Stomach (tissue), 8 donors: ENCODE measurements at regions not wholly inside any gene's neighbourhood (a gene's known extent, or its start where the extent isn't known, plus 50 kb on each side); places are given as distances from the start of the nearest gene placed in this dataset.

Source experiments
- DNase-seq, 2 donors: peaks; one replicate each; pipeline versions ENCODE4 v3.0.0 to v3.0.0-alpha.2; 2013 to 2019
- H3K27ac ChIP-seq, 5 donors: fragments of 200-600 bp in 4 of 5; sonication (generic) in 4 of 5; one replicate each; pipeline ENCODE4 v1.5.1; 2013 to 2019; ENCODE audit warnings: mild to moderate bottlenecking in 1 of 5, moderate library complexity in 1 of 5
- H3K27me3 ChIP-seq, 3 donors: fragments of 200-600 bp; sonication (generic); one replicate each; pipeline ENCODE4 v1.5.1; 2017 to 2019; ENCODE audit warnings: mixed run types in 1 of 3
- H3K36me3 ChIP-seq, 4 donors: fragments of 200-600 bp; sonication (generic); 1 replicate in 3 of 4; 2 replicates in 1 of 4; pipeline ENCODE4 v1.5.1; 2016 to 2019
- H3K4me1 ChIP-seq, 4 donors: fragments of 200-600 bp; sonication (generic); one replicate each; pipeline ENCODE4 v1.5.1; 2016 to 2019
- H3K4me3 ChIP-seq, 4 donors: fragments of 200-600 bp; sonication (generic) in 3 of 4; one replicate each; pipeline ENCODE4 v1.5.1; 2016 to 2019; ENCODE audit warnings: mild to moderate bottlenecking in 1 of 4
- H3K9me3 ChIP-seq, 4 donors: fragments of 200-600 bp; sonication (generic); one replicate each; pipeline ENCODE4 v1.5.1; 2016 to 2019
- EP300 ChIP-seq: sonication (generic); formaldehyde crosslinking; IDR thresholded peaks from one replicate; pipeline ENCODE4 v1.6.1; 2017; ENCODE audit warnings: antibody characterized with exemption
- POLR2A ChIP-seq, 4 donors: fragments of 450-650 bp; IDR thresholded peaks; one replicate each; pipeline ENCODE4 v1.6.1; 2016; ENCODE audit warnings: antibody characterized with exemption in 4 of 4, control low read depth in 2 of 4, mild to moderate bottlenecking in 1 of 4, moderate library complexity in 1 of 4
- POLR2AphosphoS5 ChIP-seq, 3 donors: sonication (generic); formaldehyde crosslinking; IDR thresholded peaks; one replicate each; pipeline ENCODE4 v1.6.1; 2016; ENCODE audit warnings: antibody characterized with exemption in 3 of 3
- WGBS, 5 donors: extraction: QIAGEN DNeasy Blood & Tissue Kit in 3 of 5; methylation state at CpG; one replicate each; pipeline versions ENCODE4 v1.1.5 to v1.1.7; 2013 to 2018; 5-methylcytosine and 5-hydroxymethylcytosine counted together
- intact Hi-C: fragments of 100-400 bp; cut with DNase I; formaldehyde crosslinking; loops from one replicate; pipeline ENCODE4 v1.15.1; 2023; ENCODE audit warnings: low total_unique reads
- TF ChIP-seq, protein P1 (sequence below), 7 experiments: fragments of 450-650 bp in 4 of 7; fragments of 200-600 bp in 3 of 7; sonication (generic) in 3 of 7; IDR thresholded peaks; one replicate each; pipeline ENCODE4 v1.5.1; 2016 to 2019; ENCODE audit warnings: antibody characterized with exemption in 7 of 7, control low read depth in 2 of 7, mild to moderate bottlenecking in 1 of 7
- donor health status: healthy with polysubstance abuse.
- donor health status: Bipolar disorder and iron deficiency.
- donor health status: healthy.

DNA sequence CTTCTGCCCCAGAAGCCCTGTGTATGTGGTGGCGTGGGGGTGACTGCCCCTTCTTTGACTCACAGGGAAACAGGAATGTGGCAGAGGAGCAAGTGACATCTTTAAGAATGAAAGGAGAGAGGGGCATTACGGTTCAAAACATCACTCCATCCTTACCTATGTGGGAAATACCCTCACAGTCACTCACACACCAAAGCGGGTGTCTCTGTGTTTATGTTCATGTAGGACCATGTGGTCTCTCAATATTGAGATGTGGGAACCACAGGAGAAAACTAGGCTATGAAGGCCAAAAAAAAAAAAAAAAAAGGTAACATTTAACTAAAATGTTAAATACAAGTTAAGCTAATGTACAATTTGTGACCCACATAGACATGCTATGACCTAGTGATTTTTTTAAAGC lies 153.6 kb upstream of the GPR12 start:
- no peaks in the 10 kb centered on the region for H3K9me3 ChIP-seq
- WGBS, 5 donors = 80 to 89% (median 85%) methylated on average over 3 of the region's 3 CpGs

DNA sequence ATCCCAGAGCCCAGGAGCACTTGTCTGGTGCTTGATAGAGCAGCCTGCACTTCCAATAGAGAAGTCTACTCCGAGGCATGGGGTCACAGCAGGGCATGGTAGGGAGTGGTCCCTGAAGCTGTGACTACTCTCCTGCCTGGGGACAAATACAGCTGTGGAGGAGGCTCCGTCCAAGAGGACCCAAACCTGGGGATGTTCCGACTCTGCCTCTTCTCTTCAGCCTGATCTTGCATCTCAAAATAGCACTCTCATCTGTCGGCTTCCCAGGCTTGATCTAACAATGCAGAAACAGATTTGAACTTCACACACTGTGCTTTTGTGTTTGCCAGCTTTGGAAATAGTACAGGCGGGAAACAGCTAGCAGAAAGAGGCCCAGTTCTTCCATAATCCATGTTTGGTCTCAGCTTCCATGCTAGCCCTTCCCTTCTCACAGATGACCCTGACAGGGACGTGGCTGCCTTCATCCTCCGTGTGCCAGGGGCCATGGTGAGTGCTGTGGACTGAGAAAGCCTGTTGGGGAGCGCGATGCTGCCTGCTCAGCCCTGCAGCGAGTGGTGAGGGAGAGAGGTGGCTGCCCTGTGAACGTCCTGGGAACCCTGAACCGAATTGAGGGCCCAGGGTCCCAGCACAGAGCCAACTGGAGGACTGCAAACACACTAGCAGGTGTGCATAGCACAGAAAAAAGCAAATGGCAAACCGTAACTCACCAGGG lies 150.3 kb upstream of the GPR12 start:
- TF ChIP-seq POLR2A (IDR thresholded peaks at IDR 0.05) = no peak
- TF ChIP-seq, protein P1, sequence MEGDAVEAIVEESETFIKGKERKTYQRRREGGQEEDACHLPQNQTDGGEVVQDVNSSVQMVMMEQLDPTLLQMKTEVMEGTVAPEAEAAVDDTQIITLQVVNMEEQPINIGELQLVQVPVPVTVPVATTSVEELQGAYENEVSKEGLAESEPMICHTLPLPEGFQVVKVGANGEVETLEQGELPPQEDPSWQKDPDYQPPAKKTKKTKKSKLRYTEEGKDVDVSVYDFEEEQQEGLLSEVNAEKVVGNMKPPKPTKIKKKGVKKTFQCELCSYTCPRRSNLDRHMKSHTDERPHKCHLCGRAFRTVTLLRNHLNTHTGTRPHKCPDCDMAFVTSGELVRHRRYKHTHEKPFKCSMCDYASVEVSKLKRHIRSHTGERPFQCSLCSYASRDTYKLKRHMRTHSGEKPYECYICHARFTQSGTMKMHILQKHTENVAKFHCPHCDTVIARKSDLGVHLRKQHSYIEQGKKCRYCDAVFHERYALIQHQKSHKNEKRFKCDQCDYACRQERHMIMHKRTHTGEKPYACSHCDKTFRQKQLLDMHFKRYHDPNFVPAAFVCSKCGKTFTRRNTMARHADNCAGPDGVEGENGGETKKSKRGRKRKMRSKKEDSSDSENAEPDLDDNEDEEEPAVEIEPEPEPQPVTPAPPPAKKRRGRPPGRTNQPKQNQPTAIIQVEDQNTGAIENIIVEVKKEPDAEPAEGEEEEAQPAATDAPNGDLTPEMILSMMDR (IDR thresholded peaks at IDR 0.05) = no peak
- no peak for TF ChIP-seq POLR2AphosphoS5 (IDR thresholded peaks at IDR 0.05)
- no peak for TF ChIP-seq EP300
- intact Hi-C loops = no loop called here
- DNase-seq = no peak
- no peak overlapping the region for H3K27ac ChIP-seq
- no peaks in the 10 kb centered on the region for H3K36me3 ChIP-seq
- no peaks in the 10 kb centered on the region for H3K4me1 ChIP-seq
- peaks cover 0 to 27% (median 0%) of the 10 kb centered on the region in 3 donors for H3K27me3 ChIP-seq
- no peak overlapping the region for H3K4me3 ChIP-seq
- H3K9me3 ChIP-seq = no peaks in the 10 kb centered on the region
- WGBS, 5 donors = 56 to 71% (median 68%) methylated on average over 13 of the region's 13 CpGs

More for the DNA sequence above, 153.6 kb upstream of the GPR12 start:
- H3K4me1 ChIP-seq = no peaks in the 10 kb centered on the region
- intact Hi-C loops = no loop called here
- no peak overlapping the region for H3K4me3 ChIP-seq
- H3K27ac ChIP-seq = no peak overlapping the region
- no peaks in the 10 kb centered on the region for H3K36me3 ChIP-seq
- H3K27me3 ChIP-seq = peaks cover 0 to 10% (median 0%) of the 10 kb centered on the region in 3 donors
- TF ChIP-seq EP300 (no peak), POLR2A (IDR thresholded peaks at IDR 0.05) (no peak), POLR2AphosphoS5 (IDR thresholded peaks at IDR 0.05) (no peak)
- TF ChIP-seq, protein P1 (IDR thresholded peaks at IDR 0.05) = no peak
- DNase-seq = no peak

DNA sequence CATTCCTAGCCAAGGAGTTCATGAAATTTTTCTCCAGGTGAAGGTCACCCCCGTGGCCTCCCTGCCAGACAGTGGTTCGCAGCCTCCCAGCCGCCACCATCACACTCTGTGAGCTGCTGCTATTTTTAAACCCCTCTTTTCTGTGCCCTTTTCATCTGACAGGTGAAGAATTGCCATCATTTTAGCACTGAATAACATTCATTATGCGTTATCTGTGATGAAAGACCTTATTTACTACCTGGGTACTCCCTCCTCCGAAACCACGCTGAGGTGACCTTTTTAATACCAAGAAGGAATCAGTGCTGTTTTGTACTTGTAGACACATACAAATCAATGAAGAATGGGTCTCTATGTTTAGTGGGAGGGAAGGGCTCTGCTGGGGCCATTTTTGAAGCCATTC lies 148.9 kb upstream of the GPR12 start:
- H3K36me3 ChIP-seq = no peaks in the 10 kb centered on the region
- peaks cover 0 to 31% (median 0%) of the 10 kb centered on the region in 3 donors for H3K27me3 ChIP-seq
- H3K4me1 ChIP-seq = no peaks in the 10 kb centered on the region
- 54 to 68% (median 57%) methylated on average over 6 of the region's 6 CpGs for WGBS, 5 donors
- no peak overlapping the region for H3K27ac ChIP-seq
- H3K9me3 ChIP-seq = no peaks in the 10 kb centered on the region
- DNase-seq = no peak
- intact Hi-C loops = no loop called here
- no peak overlapping the region for H3K4me3 ChIP-seq
- TF ChIP-seq POLR2A (IDR thresholded peaks at IDR 0.05) (no peak), POLR2AphosphoS5 (IDR thresholded peaks at IDR 0.05) (no peak)
- TF ChIP-seq, protein P1 (IDR thresholded peaks at IDR 0.05) = no peak

DNA sequence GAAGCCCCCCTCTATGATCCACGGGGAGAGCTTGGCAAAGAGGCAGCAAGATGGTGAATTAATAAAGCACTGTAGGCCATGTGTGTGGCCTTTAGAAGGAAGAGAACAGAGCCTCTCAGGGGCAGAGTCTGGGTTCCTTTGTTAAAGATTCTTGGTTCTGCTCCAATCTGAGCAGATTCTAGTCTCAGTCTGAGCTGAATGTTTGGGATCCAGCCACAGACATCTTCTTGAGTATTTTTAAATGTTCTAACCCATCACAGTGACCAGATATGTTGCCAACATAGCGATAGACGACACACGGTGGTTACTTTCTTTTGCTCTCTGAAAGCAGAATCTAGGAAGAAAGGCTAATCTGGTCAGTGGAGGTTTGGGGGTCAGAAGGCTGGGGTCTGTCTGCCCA lies 147.5 kb upstream of the GPR12 start:
- H3K4me3 ChIP-seq = no peak overlapping the region
- no peak overlapping the region for H3K27ac ChIP-seq
- H3K4me1 ChIP-seq = no peaks in the 10 kb centered on the region
- intact Hi-C loops = no loop called here
- 68 to 84% (median 78%) methylated on average over 4 of the region's 4 CpGs for WGBS, 5 donors
- no peaks in the 10 kb centered on the region for H3K36me3 ChIP-seq
- no peaks in the 10 kb centered on the region for H3K9me3 ChIP-seq
- TF ChIP-seq POLR2AphosphoS5 (IDR thresholded peaks at IDR 0.05) (no peak), EP300 (no peak), POLR2A (IDR thresholded peaks at IDR 0.05) (no peak)
- TF ChIP-seq, protein P1 (IDR thresholded peaks at IDR 0.05) = no peak
- H3K27me3 ChIP-seq = peaks cover 0 to 31% (median 0%) of the 10 kb centered on the region in 3 donors
- no peak for DNase-seq
